Amygdala (tissue), 56 donors: ENCODE measurements at regions not wholly inside any gene's neighbourhood (a gene's known extent, or its start where the extent isn't known, plus 50 kb on each side); places are given as distances from the start of the nearest gene placed in this dataset.
A peak's percentile ranks its signal among the peaks of the same experiment; 100 is the strongest.
"Not testable (repeated sequence)": the region's sequence is repeated elsewhere in the genome, so short reads cannot be mapped to it uniquely, and the experiment has no call there.

Source experiments
- DNase-seq, 56 donors: peaks; one replicate each; lab custom pipeline; 2025; lab: John Stamatoyannopoulos, UW

DNA sequence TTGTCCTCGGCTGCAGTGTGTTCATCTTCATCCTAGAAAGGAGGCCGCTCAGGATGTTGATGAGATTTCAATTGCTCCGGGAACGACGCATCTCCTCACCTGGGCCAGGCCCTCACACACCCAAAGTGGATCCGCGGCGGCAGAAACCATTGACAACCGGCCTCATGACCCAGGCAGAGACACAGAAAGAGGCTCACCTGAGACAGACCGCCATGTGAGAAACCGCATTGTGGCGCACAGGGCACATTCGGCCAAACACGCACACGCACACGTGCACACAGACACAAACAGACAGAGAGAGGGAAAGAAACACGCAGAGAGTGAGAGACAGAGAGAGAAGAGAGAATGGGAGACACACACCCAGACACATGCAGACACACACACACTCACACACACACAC lies 3879.3 kb downstream of the SRGAP2C start:
- not testable (repeated sequence) for DNase-seq

DNA sequence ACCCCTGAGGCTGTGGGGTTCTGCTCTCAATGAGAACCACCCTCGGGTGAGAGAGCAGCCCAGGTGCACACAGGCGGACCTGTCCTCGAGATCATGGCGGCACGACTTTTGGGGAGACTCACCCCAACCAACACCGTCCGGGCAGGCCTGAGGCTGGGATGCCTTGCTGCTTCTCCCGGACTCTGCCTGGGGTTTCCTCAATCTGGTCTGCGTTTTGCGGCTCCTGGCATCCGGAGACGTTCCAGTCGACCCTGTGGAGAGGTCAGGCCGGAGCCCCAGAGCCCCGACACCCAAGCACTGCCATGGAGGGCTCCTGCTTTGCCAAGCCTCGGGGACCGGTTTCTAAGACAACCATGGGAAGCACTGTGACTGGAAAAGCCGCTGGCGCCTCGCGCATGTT lies 3879.7 kb downstream of the SRGAP2C start:
- no peak for DNase-seq

- DNase-seq = peak in 1 of 56 donors; percentile 0
Measured at GRCh38 chr1:125065092-125065820, 3880.5 kb downstream of the SRGAP2C start.

DNA sequence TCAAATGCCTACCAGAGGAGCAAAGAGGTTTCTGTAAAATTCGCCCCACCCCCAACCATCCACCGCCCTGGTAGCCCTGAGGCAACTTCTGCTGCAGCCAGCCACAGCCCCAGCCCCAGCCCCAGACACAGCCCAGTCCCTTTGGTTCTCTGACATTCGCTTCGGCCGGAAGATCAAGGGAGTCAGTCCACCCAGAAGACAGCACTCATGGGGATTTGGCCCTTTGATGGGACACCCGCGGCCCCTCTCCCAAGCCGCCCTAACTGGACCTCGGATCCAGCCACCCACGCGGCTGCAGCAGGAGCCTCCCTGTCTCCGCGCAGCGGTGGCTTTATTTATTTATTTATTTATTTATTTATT lies 3881.0 kb downstream of the SRGAP2C start:
- DNase-seq = peak in 1 of 56 donors; percentile 0

DNA sequence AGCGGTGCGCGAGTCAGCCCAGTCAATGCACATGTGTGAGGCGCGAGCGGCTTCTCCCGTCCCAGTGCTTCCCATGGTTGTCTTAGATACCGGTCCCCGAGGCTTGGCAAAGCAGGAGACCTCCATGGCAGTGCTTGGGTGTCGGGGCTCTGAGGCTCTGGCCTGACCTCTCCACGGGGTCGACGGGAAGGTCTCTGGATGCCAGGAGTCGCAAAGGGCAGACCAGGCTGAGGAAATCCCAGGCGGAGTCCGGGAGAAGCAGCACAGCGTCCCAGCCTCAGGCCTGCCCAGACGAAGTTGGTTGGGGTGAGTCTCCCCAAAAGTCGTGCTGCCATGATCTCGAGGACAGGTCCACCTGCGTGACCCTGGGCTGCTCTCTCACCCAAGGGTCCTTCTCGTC lies 3881.6 kb downstream of the SRGAP2C start:
- DNase-seq = peak in 1 of 56 donors; percentile 2

DNA sequence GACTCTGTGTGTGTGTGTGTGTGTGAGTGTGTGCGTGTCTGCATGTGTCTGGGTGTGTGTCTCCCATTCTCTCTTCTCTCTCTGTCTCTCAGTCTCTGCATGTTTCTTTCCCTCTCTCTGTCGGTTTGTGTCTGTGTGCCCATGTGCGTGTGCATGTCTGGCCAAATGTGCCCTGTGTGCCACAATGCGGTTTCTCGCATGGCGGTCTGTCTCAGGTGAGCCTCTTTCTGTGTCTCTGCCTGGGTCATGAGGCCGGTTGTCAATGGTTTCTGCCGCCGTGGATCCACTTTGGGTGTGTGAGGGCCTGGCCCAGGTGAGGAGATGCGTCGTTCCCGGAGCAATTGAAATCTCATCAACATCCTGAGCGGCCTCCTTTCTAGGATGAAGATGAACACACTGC lies 3882.1 kb downstream of the SRGAP2C start:
- not testable (repeated sequence) for DNase-seq

DNA sequence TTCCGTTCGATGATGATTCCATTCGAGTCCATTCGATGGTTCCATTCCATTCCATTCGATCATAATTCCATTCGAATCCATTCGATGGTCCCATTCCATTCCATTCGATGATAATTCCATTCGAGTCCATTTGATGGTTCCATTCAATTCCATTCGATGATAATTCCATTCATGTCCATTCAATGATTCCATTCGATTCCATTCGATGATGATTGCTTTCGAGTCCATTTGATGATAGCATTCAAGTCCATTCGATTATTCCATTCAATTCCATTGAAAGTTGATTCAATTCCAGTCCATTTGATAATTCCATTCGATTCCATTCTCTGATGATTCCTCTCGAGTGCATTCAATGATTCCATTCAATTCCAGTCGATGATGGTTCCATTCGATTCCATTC lies 3895.3 kb downstream of the SRGAP2C start:
- DNase-seq = no peak

DNA sequence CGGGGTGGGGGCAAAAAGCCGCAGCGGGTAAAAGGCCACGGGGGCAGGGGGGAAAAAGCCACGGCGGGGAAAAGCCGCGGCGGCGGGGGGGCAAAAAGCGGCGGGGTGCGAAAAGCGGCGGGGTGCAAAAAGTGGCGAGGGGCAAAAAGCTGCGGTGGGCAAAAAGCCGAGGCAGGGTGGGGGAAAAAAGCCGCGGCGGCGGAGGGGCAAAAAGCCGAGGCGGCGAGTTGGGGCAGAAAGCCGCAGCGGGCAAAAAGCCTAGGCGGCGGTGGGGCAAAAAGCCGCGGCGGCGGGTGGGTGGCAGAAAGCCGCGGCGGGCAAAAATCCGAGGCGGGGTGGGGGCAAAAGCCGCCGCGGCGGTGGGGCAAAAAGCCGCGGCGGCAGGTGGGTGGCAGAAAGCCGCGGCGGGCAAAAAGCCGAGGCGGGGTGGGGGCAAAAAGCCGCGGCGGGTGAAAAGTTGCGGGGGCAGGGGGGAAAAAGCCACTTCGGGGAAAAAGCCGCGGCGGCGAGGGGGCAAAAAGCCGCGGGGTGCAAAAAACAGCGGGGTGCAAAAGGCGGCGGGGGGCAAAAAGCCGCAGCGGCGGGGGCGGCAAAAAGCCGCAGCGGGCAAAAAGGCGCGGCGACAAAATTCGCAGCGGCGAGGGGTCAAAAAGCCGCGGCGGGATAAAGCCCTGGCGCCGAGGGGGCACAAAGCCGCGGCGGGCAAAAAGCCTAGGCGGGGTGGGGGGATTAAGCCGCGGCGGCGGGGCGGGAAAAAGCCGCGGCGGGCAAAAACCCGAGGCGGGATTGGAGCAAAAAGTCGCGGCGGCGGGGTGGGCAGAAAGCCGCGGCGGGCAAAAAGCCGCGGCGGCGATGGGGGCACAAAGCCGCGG lies 3901.2 kb downstream of the SRGAP2C start:
- no peak for DNase-seq

- DNase-seq = peak in 2 of 56 donors; percentile 0
Measured at GRCh38 chr1:125086611-125087010, 3901.8 kb downstream of the SRGAP2C start.

- DNase-seq = peak in 2 of 56 donors; percentile 0
Measured at GRCh38 chr1:125087247-125087646, 3902.5 kb downstream of the SRGAP2C start.

GRCh38 chr1:125087691-125088090 lies 3902.9 kb downstream of the SRGAP2C start:
- peak in 2 of 56 donors; percentile 0 for DNase-seq

GRCh38 chr1:125118147-125118993 lies 3933.6 kb downstream of the SRGAP2C start:
- peak in 2 of 56 donors; percentile 0 for DNase-seq

DNA sequence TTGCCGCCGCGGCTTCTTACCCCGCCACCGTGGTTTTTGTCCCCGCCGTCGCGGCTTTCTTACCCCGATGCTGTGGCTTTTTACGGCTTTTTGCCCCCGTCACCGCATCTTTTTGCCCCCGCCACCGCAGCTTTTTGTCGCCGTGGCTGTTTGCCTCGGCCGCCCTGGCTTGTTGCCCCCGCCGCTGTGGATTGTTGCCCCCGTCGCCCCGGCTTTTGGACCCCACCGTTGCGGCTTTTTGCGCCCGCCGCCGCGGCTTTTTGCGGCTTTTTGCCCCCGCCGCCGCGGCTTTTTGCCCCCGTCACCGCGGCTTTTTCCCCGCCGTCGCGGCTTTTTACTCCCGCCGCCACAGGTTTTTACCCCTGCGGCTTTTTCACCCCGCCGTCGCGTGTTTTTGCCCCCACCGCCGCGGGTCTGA lies 3934.3 kb downstream of the SRGAP2C start:
- peak in 2 of 56 donors; percentile 0 for DNase-seq

GRCh38 chr1:125119566-125120205 lies 3934.9 kb downstream of the SRGAP2C start:
- peak in 1 of 56 donors; percentile 0 for DNase-seq

GRCh38 chr1:125122579-125122978 lies 3937.8 kb downstream of the SRGAP2C start:
- DNase-seq = not testable (repeated sequence)
